Stomach (tissue), 8 donors: ENCODE measurements at regions not wholly inside any gene's neighbourhood (a gene's known extent, or its start where the extent isn't known, plus 50 kb on each side); places are given as distances from the start of the nearest gene placed in this dataset.
"Not testable (repeated sequence)": the region's sequence is repeated elsewhere in the genome, so short reads cannot be mapped to it uniquely, and the experiment has no call there.

ENCODE experiments used
- DNase-seq, 2 donors: peaks; one replicate each; pipeline versions ENCODE4 v3.0.0 to v3.0.0-alpha.2; 2013 to 2019
- H3K27ac ChIP-seq, 5 donors: fragments of 200-600 bp in 4 of 5; sonication (generic) in 4 of 5; one replicate each; pipeline ENCODE4 v1.5.1; 2013 to 2019; ENCODE audit warnings: mild to moderate bottlenecking in 1 of 5, moderate library complexity in 1 of 5
- H3K27me3 ChIP-seq, 3 donors: fragments of 200-600 bp; sonication (generic); one replicate each; pipeline ENCODE4 v1.5.1; 2017 to 2019; ENCODE audit warnings: mixed run types in 1 of 3
- H3K36me3 ChIP-seq, 4 donors: fragments of 200-600 bp; sonication (generic); 1 replicate in 3 of 4; 2 replicates in 1 of 4; pipeline ENCODE4 v1.5.1; 2016 to 2019
- H3K4me1 ChIP-seq, 4 donors: fragments of 200-600 bp; sonication (generic); one replicate each; pipeline ENCODE4 v1.5.1; 2016 to 2019
- H3K4me3 ChIP-seq, 4 donors: fragments of 200-600 bp; sonication (generic) in 3 of 4; one replicate each; pipeline ENCODE4 v1.5.1; 2016 to 2019; ENCODE audit warnings: mild to moderate bottlenecking in 1 of 4
- H3K9me3 ChIP-seq, 4 donors: fragments of 200-600 bp; sonication (generic); one replicate each; pipeline ENCODE4 v1.5.1; 2016 to 2019
- EP300 ChIP-seq: sonication (generic); formaldehyde crosslinking; IDR thresholded peaks from one replicate; pipeline ENCODE4 v1.6.1; 2017; ENCODE audit warnings: antibody characterized with exemption
- POLR2A ChIP-seq, 4 donors: fragments of 450-650 bp; IDR thresholded peaks; one replicate each; pipeline ENCODE4 v1.6.1; 2016; ENCODE audit warnings: antibody characterized with exemption in 4 of 4, control low read depth in 2 of 4, mild to moderate bottlenecking in 1 of 4, moderate library complexity in 1 of 4
- POLR2AphosphoS5 ChIP-seq, 3 donors: sonication (generic); formaldehyde crosslinking; IDR thresholded peaks; one replicate each; pipeline ENCODE4 v1.6.1; 2016; ENCODE audit warnings: antibody characterized with exemption in 3 of 3
- WGBS, 5 donors: extraction: QIAGEN DNeasy Blood & Tissue Kit in 3 of 5; methylation state at CpG; one replicate each; pipeline versions ENCODE4 v1.1.5 to v1.1.7; 2013 to 2018; 5-methylcytosine and 5-hydroxymethylcytosine counted together
- intact Hi-C: fragments of 100-400 bp; cut with DNase I; formaldehyde crosslinking; loops from one replicate; pipeline ENCODE4 v1.15.1; 2023; ENCODE audit warnings: low total_unique reads
- TF ChIP-seq, protein P1 (sequence below), 7 experiments: fragments of 450-650 bp in 4 of 7; fragments of 200-600 bp in 3 of 7; sonication (generic) in 3 of 7; IDR thresholded peaks; one replicate each; pipeline ENCODE4 v1.5.1; 2016 to 2019; ENCODE audit warnings: antibody characterized with exemption in 7 of 7, control low read depth in 2 of 7, mild to moderate bottlenecking in 1 of 7
- donor health status: healthy with polysubstance abuse.
- donor health status: Bipolar disorder and iron deficiency.
- donor health status: healthy.

DNA sequence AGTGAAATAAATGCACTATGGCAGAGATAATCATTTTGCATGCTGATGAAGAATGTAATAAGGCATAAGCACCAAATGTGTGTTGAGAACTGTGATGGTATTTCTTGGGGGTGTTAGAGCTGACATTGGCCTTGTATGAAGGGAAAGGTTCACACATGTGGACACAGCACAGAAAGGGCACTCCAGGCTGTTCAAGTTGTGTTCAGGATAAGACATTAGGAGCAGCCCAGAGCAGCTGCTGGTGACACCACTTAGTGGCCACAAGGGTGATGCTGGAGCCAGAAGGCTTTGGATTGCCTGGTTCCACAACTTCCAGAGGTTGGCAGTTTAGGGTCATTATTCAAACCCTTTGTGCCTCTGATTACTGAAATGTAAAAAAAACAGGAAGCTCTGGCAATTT, 155.4 kb downstream of the GOLGA6L6 start:
- DNase-seq: no peak
- Histone ChIP-seq H3K4me1 (no peaks in the 10 kb centered on the region), H3K36me3 (no peaks in the 10 kb centered on the region), H3K4me3 (no peak overlapping the region), H3K27me3 (no peaks in the 10 kb centered on the region), H3K27ac (no peak overlapping the region), H3K9me3 (peaks cover 0 to 29% (median 13%) of the 10 kb centered on the region in 4 donors)
- TF ChIP-seq POLR2AphosphoS5 (IDR thresholded peaks at IDR 0.05) (no peak), POLR2A (IDR thresholded peaks at IDR 0.05) (no peak), EP300 (no peak)
- TF ChIP-seq, protein P1, sequence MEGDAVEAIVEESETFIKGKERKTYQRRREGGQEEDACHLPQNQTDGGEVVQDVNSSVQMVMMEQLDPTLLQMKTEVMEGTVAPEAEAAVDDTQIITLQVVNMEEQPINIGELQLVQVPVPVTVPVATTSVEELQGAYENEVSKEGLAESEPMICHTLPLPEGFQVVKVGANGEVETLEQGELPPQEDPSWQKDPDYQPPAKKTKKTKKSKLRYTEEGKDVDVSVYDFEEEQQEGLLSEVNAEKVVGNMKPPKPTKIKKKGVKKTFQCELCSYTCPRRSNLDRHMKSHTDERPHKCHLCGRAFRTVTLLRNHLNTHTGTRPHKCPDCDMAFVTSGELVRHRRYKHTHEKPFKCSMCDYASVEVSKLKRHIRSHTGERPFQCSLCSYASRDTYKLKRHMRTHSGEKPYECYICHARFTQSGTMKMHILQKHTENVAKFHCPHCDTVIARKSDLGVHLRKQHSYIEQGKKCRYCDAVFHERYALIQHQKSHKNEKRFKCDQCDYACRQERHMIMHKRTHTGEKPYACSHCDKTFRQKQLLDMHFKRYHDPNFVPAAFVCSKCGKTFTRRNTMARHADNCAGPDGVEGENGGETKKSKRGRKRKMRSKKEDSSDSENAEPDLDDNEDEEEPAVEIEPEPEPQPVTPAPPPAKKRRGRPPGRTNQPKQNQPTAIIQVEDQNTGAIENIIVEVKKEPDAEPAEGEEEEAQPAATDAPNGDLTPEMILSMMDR (IDR thresholded peaks at IDR 0.05): no peak
- intact Hi-C loops: no loop called here

DNA sequence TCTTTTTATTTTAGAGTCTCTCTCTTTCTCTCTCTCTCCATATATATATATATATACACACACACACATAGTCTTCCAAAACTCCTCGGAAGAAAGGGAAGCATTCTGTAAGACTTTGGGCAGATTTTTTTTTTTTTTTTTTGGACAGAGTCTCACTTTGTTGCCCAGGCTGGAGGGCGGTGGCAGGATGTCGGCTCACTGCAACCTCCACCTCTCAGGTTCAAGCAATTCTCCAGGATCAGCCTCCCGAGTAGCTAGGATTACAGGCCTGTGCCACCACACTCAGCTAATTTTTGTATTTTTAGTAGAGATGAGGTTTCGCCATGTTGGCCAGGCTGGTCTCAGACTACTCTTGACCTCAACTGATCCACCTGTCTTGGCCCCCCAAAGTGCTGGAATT, 161.4 kb downstream of the GOLGA6L6 start:
- H3K9me3 ChIP-seq, H3K36me3 ChIP-seq, H3K4me1 ChIP-seq, DNase-seq, H3K27ac ChIP-seq, H3K4me3 ChIP-seq, H3K27me3 ChIP-seq, intact Hi-C loops: not testable (repeated sequence)
- WGBS, 5 donors: 56 to 80% (median 76%) methylated on average over 5 of the region's 5 CpGs

- Histone ChIP-seq H3K4me1 (no peaks in the 10 kb centered on the region), H3K36me3 (no peaks in the 10 kb centered on the region), H3K27me3 (no peaks in the 10 kb centered on the region), H3K9me3 (peaks cover 0 to 14% (median 1%) of the 10 kb centered on the region in 4 donors), H3K27ac (no peak overlapping the region), H3K4me3 (no peak overlapping the region)
- DNase-seq: no peak
- TF ChIP-seq EP300 (no peak), POLR2A (IDR thresholded peaks at IDR 0.05) (no peak), POLR2AphosphoS5 (IDR thresholded peaks at IDR 0.05) (no peak)
- TF ChIP-seq, protein P1 (IDR thresholded peaks at IDR 0.05): no peak
- WGBS, 5 donors: 56 to 73% (median 67%) methylated on average over 5 of the region's 5 CpGs
- intact Hi-C loops: no loop called here
These were observed 164.7 kb downstream of the GOLGA6L6 start for GRCh38 chr15:20376872-20377271.

GRCh38 chr15:20372416-20372815, 169.2 kb downstream of the GOLGA6L6 start:
- peaks cover 0 to 14% (median 1%) of the 10 kb centered on the region in 4 donors for H3K9me3 ChIP-seq
- DNase-seq, H3K4me3 ChIP-seq, intact Hi-C loops, H3K27me3 ChIP-seq, H3K27ac ChIP-seq, H3K36me3 ChIP-seq, H3K4me1 ChIP-seq: not testable (repeated sequence)

DNA sequence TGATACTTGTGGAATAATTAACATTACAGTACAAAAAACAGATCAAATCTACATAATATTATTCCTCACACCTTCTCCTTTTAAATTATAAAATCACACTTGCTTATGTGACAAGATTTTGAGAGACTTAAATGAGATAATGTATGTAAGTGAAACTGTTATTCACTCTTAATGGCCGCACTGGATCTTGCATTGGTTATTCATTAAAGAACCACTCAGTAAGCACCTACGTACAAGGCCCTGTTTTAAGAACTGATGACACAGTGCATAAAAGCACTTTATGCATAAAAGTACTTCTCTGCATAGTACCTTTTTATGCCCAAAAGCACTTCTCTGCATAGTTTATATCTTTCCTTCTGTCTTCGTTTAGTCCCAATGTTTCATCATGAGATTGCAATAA, 172.1 kb downstream of the GOLGA6L6 start:
- 64 to 76% (median 70%) methylated on average over 3 of the region's 3 CpGs for WGBS, 5 donors

More for the DNA sequence above, 172.1 kb downstream of the GOLGA6L6 start:
- Histone ChIP-seq H3K27ac (no peak overlapping the region), H3K4me3 (no peak overlapping the region), H3K4me1 (no peaks in the 10 kb centered on the region), H3K27me3 (no peaks in the 10 kb centered on the region), H3K9me3 (peaks cover 0 to 7% (median 0%) of the 10 kb centered on the region in 4 donors), H3K36me3 (no peaks in the 10 kb centered on the region)
- TF ChIP-seq EP300: no peak
- no peak for TF ChIP-seq POLR2A (IDR thresholded peaks at IDR 0.05)
- TF ChIP-seq, protein P1 (IDR thresholded peaks at IDR 0.05): no peak
- TF ChIP-seq POLR2AphosphoS5 (IDR thresholded peaks at IDR 0.05): no peak
- DNase-seq: no peak
- intact Hi-C loops: no loop called here
